Stimulated activated CD4-positive, alpha-beta T cell treated with anti-CD3 and anti-CD28 coated beads, Interleukin-4, amount 100 ng/mL, for 4 hours (primary cell): ENCODE measurements at regions not wholly inside any gene's neighbourhood (a gene's known extent, or its start where the extent isn't known, plus 50 kb on each side); places are given as distances from the start of the nearest gene placed in this dataset.
"Not testable (repeated sequence)": the region's sequence is repeated elsewhere in the genome, so short reads cannot be mapped to it uniquely, and the experiment has no call there.

ENCODE experiments used
- DNase-seq, 2 experiments: peaks; one replicate each; pipeline ENCODE4 v3.0.0-alpha.2; 2020

DNA sequence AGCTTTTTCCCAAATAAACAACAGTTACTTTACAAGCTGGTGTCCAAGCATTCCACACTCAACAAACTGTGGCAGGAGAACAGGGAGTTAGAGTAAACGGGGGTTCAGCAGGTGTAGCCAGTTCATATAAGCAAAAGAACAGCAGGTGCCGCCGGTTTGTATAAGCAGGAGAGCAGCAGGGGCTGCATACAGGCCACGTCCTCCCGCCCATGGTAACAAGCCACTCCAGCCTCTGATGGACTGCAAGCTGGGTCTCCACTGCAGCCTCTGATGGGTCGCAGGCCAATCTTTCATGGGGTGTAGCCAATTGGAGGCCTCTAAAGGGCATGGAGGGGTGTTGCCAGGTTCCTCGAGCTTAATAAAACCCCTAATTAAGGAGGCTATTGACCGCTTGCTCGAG, 189.3 kb downstream of the ANKRD30B start:
- DNase-seq: no peak

GRCh38 chr18:14939141-14939540, 191.2 kb downstream of the ANKRD30B start:
- no peak for DNase-seq

- DNase-seq: not testable (repeated sequence)
Measured at GRCh38 chr18:14940106-14940505, 192.1 kb downstream of the ANKRD30B start.

DNA sequence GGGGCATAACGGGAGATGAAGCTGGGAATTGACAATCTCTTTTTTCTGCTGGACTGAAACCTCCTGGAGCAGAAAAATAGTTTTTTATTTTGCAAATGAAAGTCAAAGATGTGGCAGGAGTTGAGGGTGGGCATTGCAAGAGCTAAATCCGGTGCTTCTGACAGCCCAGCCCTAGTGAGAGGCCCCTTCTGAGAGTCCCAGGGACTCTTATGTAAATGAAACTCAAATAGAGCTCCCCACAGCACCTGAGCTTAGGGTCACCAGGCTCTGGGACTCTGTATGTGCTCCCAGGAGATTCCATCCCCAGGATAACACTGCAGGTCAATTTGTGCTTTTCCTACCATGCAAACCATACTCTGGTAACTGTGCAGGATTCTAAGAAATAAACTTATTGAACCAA, 192.8 kb downstream of the ANKRD30B start:
- no peak for DNase-seq

- no peak for DNase-seq
Measured at GRCh38 chr18:14941256-14941655, 193.3 kb downstream of the ANKRD30B start.

GRCh38 chr18:14941792-14942191, 193.8 kb downstream of the ANKRD30B start:
- no peak for DNase-seq

GRCh38 chr18:14942275-14942674, 194.3 kb downstream of the ANKRD30B start:
- no peak for DNase-seq

- DNase-seq: no peak
Measured at GRCh38 chr18:14943486-14943885, 195.5 kb downstream of the ANKRD30B start.

GRCh38 chr18:14943967-14944636, 196.1 kb downstream of the ANKRD30B start:
- no peak for DNase-seq

- no peak for DNase-seq
Measured at GRCh38 chr18:14944838-14945237, 196.9 kb downstream of the ANKRD30B start.

DNA sequence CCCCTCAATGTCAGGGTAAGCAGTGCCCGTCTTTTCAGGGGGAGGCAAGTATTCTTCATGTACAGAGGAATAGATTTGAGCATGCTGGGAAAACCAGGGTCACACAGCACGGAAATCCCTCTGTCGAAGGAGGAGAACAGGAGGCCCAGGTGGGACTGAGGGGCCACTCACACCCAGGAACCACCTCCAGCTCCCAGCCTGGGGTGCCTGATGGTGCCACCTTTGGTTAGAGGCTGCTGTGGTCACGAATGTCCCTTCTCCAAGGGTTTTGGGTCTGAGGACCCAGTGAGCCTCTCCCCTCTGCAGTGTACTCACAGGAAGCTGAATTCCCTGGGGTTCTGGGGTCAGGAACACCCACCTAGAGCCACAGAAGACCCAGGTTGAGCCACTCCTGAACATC, 197.3 kb downstream of the ANKRD30B start:
- DNase-seq: no peak

DNA sequence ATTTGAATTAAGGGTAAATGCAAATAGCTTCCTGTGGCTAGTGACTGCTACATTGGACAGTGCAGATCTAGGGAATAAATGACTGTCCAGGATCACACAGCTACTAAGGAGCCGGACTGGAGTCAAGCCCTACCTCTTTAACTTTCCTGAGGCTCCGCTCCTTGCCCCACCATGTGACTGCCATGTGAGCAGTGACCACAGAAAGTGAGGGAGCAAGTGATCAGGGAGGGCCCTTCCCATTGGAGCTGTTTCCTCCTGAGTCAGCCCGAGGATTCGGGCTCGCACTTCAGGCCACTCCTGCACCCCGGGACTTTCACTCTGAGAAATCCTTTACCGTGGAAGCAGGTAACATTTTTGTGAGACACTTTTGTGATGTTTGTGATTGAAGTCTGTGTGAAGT, 198.0 kb downstream of the ANKRD30B start:
- DNase-seq: no peak

DNA sequence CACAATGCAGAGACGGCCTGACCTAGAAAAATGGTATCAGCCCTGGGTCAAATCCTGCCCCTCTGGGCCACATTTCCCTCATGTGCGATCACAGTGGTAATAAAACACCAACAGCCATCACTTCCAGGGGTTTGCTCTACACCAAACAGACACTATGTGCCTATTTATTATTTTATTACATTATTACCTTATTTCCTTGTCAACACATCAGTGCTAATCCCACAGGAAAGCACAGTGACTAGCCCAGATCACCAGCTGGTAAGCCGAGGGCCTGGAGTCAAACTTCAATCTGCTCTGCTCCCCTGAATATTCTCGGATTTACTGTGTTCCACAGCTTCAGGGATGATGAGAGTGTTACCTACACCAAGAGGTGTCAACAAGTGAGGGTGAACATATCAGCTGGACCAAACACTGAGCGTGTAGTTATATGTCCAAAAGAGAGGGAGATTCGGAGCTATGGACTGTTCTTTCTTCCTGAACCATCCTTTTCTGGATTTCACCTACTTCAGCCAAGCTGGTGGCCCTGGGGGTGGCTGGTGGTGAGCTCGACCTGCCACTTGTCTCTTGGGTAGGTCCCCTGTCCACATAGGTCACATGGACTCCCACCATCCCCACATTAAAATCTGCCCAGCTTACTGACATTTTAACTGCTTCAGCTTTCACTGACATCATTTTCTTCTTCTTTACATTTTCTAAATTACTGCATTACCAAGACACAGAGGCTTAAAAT, 198.9 kb downstream of the ANKRD30B start:
- not testable (repeated sequence) for DNase-seq

DNA sequence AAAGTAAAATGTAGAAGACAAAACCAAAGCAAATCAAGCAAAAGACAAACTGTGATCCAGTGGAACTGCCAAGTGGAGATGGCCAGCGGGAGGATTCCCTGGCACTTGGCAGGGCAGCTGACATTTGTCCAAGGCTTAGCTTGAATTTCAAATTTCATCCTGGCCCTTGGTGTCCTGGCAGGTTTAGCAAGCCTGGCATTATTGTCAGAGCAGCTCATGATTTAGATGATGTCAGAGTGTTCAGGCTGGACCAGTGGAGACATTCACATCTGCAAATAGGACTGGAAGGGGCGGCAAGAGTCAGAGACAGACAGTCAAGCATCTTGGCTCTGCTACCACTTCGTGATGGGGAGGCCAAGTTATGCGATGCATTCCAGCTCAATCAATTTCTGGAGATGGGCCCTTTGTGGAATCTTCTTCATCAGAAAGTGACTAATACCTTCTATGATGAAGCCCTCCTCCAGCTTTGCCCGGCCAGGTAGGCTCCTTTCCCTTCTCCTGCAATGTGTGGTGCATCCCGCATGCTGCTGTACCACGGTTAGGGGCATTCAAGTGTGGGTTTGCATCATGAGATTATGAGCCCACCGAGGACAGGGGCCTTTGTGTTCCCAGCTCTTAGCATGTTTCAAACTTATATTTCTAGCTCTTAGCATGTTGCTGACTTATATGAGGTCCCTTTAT, 199.7 kb downstream of the ANKRD30B start:
- no peak for DNase-seq

- DNase-seq: no peak
Measured at GRCh38 chr18:14948163-14948540, 200.2 kb downstream of the ANKRD30B start.

DNA sequence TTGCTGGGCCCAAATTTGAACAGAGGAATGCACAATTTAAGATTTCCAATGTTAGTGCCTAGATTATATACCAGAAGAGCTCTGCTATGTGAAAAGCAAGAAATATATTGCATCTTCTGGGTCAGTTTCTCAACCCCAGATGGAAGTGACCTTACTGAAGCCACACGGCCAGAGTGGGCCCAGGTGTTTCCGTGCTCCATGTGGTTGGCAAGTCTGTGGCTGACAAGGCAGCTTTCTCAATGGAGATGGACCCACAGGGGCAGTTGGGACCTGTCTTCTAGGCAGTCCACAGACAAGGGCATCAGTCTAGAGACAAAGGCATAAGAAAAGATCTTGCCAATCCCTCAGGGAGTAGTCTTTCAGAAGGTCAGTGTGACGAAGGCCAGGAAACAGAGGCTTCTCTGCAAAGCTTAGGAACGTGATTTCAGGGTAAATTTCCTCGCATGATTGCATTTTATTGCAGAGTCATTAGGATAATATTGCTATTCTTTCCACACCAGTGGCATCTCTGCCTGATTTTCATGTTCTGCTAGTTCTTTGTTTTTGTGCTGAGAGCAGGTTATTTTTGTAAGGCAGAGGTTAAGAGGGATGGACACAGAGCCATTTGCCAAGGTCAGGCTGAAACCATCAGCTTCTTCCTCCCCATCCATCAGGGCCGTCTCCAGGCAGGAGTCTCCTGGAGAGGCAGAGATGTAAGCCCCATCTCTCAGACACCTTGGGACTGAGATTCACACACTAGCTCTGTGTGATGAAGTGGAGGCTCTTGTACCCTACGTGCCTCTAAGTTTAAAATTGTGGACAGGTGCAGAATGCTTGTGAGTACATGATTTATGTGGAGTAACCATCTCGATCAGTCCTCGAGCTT, 202.1 kb downstream of the ANKRD30B start:
- no peak for DNase-seq

DNA sequence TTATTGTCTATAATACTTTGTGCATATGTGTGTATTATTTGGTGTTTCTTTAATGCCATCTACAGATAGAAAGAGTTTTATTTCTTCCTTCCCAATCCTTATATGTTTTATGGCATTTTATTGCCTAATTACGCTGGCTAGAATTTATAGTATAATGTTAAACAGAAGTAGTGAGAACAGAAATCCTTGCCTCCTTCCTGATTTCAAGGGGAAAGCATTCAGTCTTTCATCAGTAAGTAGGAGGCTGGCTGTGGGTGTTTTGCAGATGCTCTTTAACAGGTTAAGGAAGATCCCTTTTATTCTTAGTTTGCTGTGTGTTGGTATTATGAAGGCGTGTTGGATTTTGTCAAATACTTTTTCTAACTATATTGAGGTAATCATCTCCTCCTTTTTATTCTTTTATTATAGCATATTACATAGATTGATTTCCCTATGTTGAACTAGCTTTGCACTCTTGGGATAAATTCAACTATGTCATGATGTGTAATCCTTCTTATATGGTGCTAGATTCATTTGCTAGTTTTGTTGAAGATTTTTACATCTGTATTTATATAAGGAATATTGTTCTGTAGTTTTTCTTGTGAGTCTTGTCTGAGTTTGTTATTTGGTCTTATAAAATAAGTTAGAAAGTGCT, 204.6 kb downstream of the ANKRD30B start:
- not testable (repeated sequence) for DNase-seq

DNA sequence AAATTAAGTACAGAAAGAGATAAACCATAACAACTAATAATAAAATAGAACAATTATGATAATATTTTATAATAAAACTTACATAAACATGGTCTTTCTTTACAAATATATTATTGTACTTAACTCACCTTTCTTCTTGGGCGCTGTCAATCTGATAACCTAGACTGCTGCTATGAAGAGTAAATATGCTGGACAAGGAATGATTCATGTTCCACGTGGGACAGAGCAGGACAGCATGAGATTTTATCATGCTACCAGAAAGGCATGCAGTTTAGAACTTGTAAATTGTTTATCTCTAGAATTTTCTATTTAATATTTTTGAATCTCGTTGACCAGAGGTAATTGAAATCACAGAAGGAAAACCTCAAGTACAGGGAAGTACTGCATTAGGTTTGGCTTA, 210.7 kb downstream of the ANKRD30B start:
- no peak for DNase-seq

DNA sequence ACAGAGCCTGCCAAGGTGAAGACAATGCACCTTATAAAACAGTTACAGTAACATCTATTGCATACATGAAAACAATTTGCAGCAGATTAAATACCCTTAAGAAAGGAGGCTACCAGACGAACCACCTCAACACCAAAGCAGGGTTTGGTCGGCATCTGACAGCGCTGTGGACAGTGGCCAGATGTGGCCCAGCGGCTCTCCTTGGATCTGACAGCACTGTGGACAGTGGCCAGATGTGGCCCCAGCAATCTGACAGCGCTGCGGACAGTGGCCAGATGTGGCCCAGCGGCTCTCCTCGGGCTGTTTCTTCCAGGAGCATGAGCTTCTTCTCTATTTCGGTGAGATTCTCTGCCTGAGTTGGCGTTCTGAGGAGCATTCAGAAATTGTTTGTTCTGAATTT, 211.6 kb downstream of the ANKRD30B start:
- DNase-seq: no peak

- no peak for DNase-seq
Measured at GRCh38 chr18:14961991-14962390, 214.0 kb downstream of the ANKRD30B start.

GRCh38 chr18:14962626-14963025, 214.7 kb downstream of the ANKRD30B start:
- no peak for DNase-seq

DNA sequence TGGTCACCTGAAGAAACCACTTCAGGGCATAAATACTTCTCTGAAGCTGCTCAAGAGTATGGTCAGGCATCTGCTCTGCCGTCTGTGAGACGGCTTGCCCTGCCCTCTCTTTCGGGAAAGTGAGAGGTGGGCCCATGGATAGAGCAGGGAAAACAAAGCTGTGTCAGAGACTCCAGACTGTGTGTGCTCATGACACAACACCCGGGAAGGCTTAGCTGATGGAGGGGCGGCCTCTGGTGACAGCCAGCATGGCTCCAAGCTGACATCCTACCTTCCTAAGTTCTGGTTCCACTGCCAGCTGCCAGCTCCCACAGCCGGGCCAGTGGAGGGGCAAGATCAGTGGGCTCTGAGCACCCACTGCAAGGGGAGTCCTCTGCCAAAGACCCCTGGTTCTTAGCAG, 215.3 kb downstream of the ANKRD30B start:
- no peak for DNase-seq

DNA sequence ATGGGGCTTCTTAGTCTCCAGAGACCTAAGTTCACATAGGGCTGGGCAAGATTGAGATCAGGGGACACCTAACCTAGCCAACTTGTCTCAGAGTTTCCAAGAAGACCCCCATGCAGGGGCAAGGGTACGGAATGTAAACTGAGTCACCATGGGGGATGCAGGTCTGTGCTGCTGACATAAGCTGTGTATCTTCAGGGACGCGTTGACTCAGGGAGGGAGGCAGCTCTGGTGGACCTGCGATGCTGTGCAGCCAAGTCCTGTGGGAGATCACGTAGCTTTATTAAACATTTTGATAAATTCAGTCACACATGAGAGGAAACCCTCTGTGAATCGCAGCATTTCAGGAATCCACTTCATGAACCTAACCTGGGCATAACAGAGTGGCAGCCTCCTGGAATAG, 216.0 kb downstream of the ANKRD30B start:
- no peak for DNase-seq
